Amygdala (tissue), 56 donors: ENCODE measurements at regions not wholly inside any gene's neighbourhood (a gene's known extent, or its start where the extent isn't known, plus 50 kb on each side); places are given as distances from the start of the nearest gene placed in this dataset.
"Not testable (repeated sequence)": the region's sequence is repeated elsewhere in the genome, so short reads cannot be mapped to it uniquely, and the experiment has no call there.

Experiments used
- DNase-seq, 56 donors: peaks; one replicate each; lab custom pipeline; 2025; lab: John Stamatoyannopoulos, UW

- DNase-seq = no peak
Observed at GRCh38 chr7:136441835-136442234, 426.6 kb upstream of the CHRM2 start.

- DNase-seq = not testable (repeated sequence)
Observed at GRCh38 chr7:136431736-136432135, 436.7 kb upstream of the CHRM2 start.

GRCh38 chr7:136424058-136424457 lies 444.4 kb upstream of the CHRM2 start:
- no peak for DNase-seq

- not testable (repeated sequence) for DNase-seq
Observed at GRCh38 chr7:136419740-136420139, 442.6 kb upstream of the MTPN start.

GRCh38 chr7:136412952-136413351 lies 435.8 kb upstream of the MTPN start:
- no peak for DNase-seq

- peak in 25 of 56 donors; percentile 2 to 63 (median 11) for DNase-seq
Observed at GRCh38 chr7:136405931-136406777, 429.0 kb upstream of the MTPN start.

- no peak for DNase-seq
Observed at GRCh38 chr7:136403591-136403990, 426.4 kb upstream of the MTPN start.

GRCh38 chr7:136400877-136401276 lies 423.7 kb upstream of the MTPN start:
- no peak for DNase-seq

GRCh38 chr7:136399385-136399784 lies 422.2 kb upstream of the MTPN start:
- no peak for DNase-seq

GRCh38 chr7:136392856-136393255 lies 415.7 kb upstream of the MTPN start:
- no peak for DNase-seq

GRCh38 chr7:136391371-136391770 lies 414.2 kb upstream of the MTPN start:
- DNase-seq = no peak

- DNase-seq = no peak
Observed at GRCh38 chr7:136389933-136390332, 412.8 kb upstream of the MTPN start.

- DNase-seq = peak in 2 of 56 donors; percentile 1 to 10
Observed at GRCh38 chr7:136386876-136387275, 409.7 kb upstream of the MTPN start.

GRCh38 chr7:136371409-136371808 lies 394.2 kb upstream of the MTPN start:
- not testable (repeated sequence) for DNase-seq

GRCh38 chr7:136370137-136370536 lies 393.0 kb upstream of the MTPN start:
- DNase-seq = no peak

GRCh38 chr7:136369225-136369624 lies 392.1 kb upstream of the MTPN start:
- no peak for DNase-seq

- DNase-seq = no peak
Observed at GRCh38 chr7:136359333-136359903, 382.3 kb upstream of the MTPN start.

GRCh38 chr7:136353287-136353686 lies 376.1 kb upstream of the MTPN start:
- no peak for DNase-seq

- no peak for DNase-seq
Observed at GRCh38 chr7:136348542-136349192, 371.5 kb upstream of the MTPN start.

GRCh38 chr7:136348142-136348541 lies 371.0 kb upstream of the MTPN start:
- no peak for DNase-seq

GRCh38 chr7:136347488-136347887 lies 370.3 kb upstream of the MTPN start:
- no peak for DNase-seq

- no peak for DNase-seq
Observed at GRCh38 chr7:136342251-136342650, 365.1 kb upstream of the MTPN start.
